GM18867 (cell line): ENCODE measurements at regions not wholly inside any gene's neighbourhood (a gene's known extent, or its start where the extent isn't known, plus 50 kb on each side); places are given as distances from the start of the nearest gene placed in this dataset.
"Not testable (repeated sequence)": the region's sequence is repeated elsewhere in the genome, so short reads cannot be mapped to it uniquely, and the experiment has no call there.

ENCODE experiments used
- ATAC-seq: cut with Tn5 transposase; IDR thresholded peaks from one replicate; pipeline ENCODE4 v1.9.1; 2021; ENCODE audit warnings: mild to moderate bottlenecking, moderate library complexity; ENCODE audit not compliant: unreplicated experiment

- no peak for ATAC-seq
Measured at GRCh38 chr1:192862271-192862670, 53.4 kb downstream of the RGS2 start.

- ATAC-seq = no peak
Measured at GRCh38 chr1:192866241-192866868, 57.5 kb downstream of the RGS2 start.

GRCh38 chr1:192867180-192867579 is 58.3 kb downstream of the RGS2 start:
- ATAC-seq = no peak

- no peak for ATAC-seq
Measured at GRCh38 chr1:192869308-192869940, 60.6 kb downstream of the RGS2 start.

- ATAC-seq = no peak
Measured at GRCh38 chr1:192872010-192872409, 63.2 kb downstream of the RGS2 start.

- no peak for ATAC-seq
Measured at GRCh38 chr1:192873836-192874235, 65.0 kb downstream of the RGS2 start.

GRCh38 chr1:192876633-192877032 is 67.8 kb downstream of the RGS2 start:
- no peak for ATAC-seq

- ATAC-seq = peak; percentile 90
Measured at GRCh38 chr1:192877283-192877886, 68.5 kb downstream of the RGS2 start.

GRCh38 chr1:192878249-192878648 is 69.4 kb downstream of the RGS2 start:
- no peak for ATAC-seq

- ATAC-seq = no peak
Measured at GRCh38 chr1:192879406-192879805, 70.6 kb downstream of the RGS2 start.

GRCh38 chr1:192880231-192880630 is 71.4 kb downstream of the RGS2 start:
- ATAC-seq = no peak

GRCh38 chr1:192884241-192884640 is 75.4 kb downstream of the RGS2 start:
- ATAC-seq = no peak

GRCh38 chr1:192885387-192885786 is 76.5 kb downstream of the RGS2 start:
- ATAC-seq = not testable (repeated sequence)

GRCh38 chr1:192887426-192887825 is 78.6 kb downstream of the RGS2 start:
- no peak for ATAC-seq

GRCh38 chr1:192888574-192888973 is 79.7 kb downstream of the RGS2 start:
- ATAC-seq = no peak

GRCh38 chr1:192889082-192889481 is 80.2 kb downstream of the RGS2 start:
- no peak for ATAC-seq

GRCh38 chr1:192890134-192890533 is 81.3 kb downstream of the RGS2 start:
- no peak for ATAC-seq

GRCh38 chr1:192892934-192893333 is 84.1 kb downstream of the RGS2 start:
- ATAC-seq = no peak

- ATAC-seq = not testable (repeated sequence)
Measured at GRCh38 chr1:192895487-192895886, 86.6 kb downstream of the RGS2 start.

GRCh38 chr1:192896376-192896775 is 87.5 kb downstream of the RGS2 start:
- ATAC-seq = no peak

- ATAC-seq = no peak
Measured at GRCh38 chr1:192901500-192901899, 92.7 kb downstream of the RGS2 start.

- no peak for ATAC-seq
Measured at GRCh38 chr1:192903142-192903541, 94.3 kb downstream of the RGS2 start.
